ENCODE measurements at regions not wholly inside any gene's neighbourhood (a gene's known extent, or its start where the extent isn't known, plus 50 kb on each side); places are given as distances from the start of the nearest gene placed in this dataset.
"Not testable (repeated sequence)": the region's sequence is repeated elsewhere in the genome, so short reads cannot be mapped to it uniquely, and the experiment has no call there.

- Mint-ChIP-seq H3K9me3 (peaks cover 46% of the 10 kb centered on the region), H3K36me3 (ENCODE audit: low read depth) (no peaks in the 10 kb centered on the region), H3K4me1 (no peaks in the 10 kb centered on the region), H3K27me3 (ENCODE audit: low read depth, poor library complexity) (peaks cover 8% of the 10 kb centered on the region), H3K27ac (no peak overlapping the region), H3K4me3 (no peak overlapping the region)
- DNase-seq, result no peak
- no peak for TF ChIP-seq CTCF (IDR thresholded peaks at IDR 0.05)
Measured at GRCh38 chr15:24784506-24784905, 108.9 kb downstream of the NPAP1 start.

GRCh38 chr15:24786347-24786746 lies 110.8 kb downstream of the NPAP1 start:
- no peak for TF ChIP-seq CTCF (IDR thresholded peaks at IDR 0.05)
- Mint-ChIP-seq H3K4me1 (no peaks in the 10 kb centered on the region), H3K27ac (no peak overlapping the region), H3K4me3 (no peak overlapping the region), H3K36me3 (ENCODE audit: low read depth) (no peaks in the 10 kb centered on the region), H3K9me3 (peaks cover 54% of the 10 kb centered on the region), H3K27me3 (ENCODE audit: low read depth, poor library complexity) (peaks cover 9% of the 10 kb centered on the region)
- no peak for DNase-seq

GRCh38 chr15:24802624-24803023 lies 127.0 kb downstream of the NPAP1 start:
- not testable (repeated sequence) for H3K4me1 Mint-ChIP-seq; H3K4me3 Mint-ChIP-seq; H3K36me3 Mint-ChIP-seq (ENCODE audit: low read depth); H3K27me3 Mint-ChIP-seq (ENCODE audit: low read depth, poor library complexity); DNase-seq; H3K27ac Mint-ChIP-seq
- peaks cover 70% of the 10 kb centered on the region for H3K9me3 Mint-ChIP-seq

- Mint-ChIP-seq H3K36me3 (ENCODE audit: low read depth) (no peaks in the 10 kb centered on the region), H3K27me3 (ENCODE audit: low read depth, poor library complexity) (peaks cover 7% of the 10 kb centered on the region), H3K27ac (no peak overlapping the region), H3K4me3 (no peak overlapping the region), H3K9me3 (peaks cover 53% of the 10 kb centered on the region), H3K4me1 (peaks cover 14% of the 10 kb centered on the region)
- DNase-seq, result no peak
- TF ChIP-seq CTCF (IDR thresholded peaks at IDR 0.05), result no peak
Measured at GRCh38 chr15:24819680-24820079, 135.1 kb upstream of the SNRPN start.

DNA sequence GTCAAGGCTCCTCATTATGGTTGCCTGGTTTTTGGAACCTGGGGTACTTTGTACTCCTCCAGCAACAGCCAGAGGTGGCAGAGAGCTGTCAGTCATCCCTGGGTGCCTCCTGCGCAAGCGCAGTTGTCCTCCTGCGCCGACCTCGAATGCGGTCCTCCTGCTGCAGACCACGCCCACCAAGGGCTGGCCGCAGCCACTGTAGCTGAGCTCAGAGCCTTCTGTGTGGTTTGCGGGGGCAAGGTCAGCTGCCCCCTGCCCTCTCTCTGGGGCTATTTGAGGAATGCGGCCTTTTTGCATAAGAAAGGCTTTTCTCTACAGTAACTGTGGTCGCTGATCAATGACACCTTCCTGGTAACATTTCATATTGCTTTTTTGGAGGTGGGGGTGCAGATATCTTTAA lies 131.3 kb upstream of the SNRPN start:
- peak; percentile 84 for DNase-seq
- H3K27ac Mint-ChIP-seq, result no peak overlapping the region
- peaks cover 51% of the 10 kb centered on the region for H3K9me3 Mint-ChIP-seq
- H3K27me3 Mint-ChIP-seq (ENCODE audit: low read depth, poor library complexity), result peaks cover 10% of the 10 kb centered on the region
- peak overlapping the region; percentile 77 for H3K4me3 Mint-ChIP-seq
- peaks cover 16% of the 10 kb centered on the region for H3K4me1 Mint-ChIP-seq
- TF ChIP-seq CTCF (IDR thresholded peaks at IDR 0.05), result no peak
- H3K36me3 Mint-ChIP-seq (ENCODE audit: low read depth), result no peaks in the 10 kb centered on the region

- no peak overlapping the region for H3K27ac Mint-ChIP-seq
- DNase-seq, result no peak
- TF ChIP-seq CTCF (IDR thresholded peaks at IDR 0.05), result no peak
- H3K27me3 Mint-ChIP-seq (ENCODE audit: low read depth, poor library complexity), result no peaks in the 10 kb centered on the region
- H3K4me1 Mint-ChIP-seq, result no peaks in the 10 kb centered on the region
- H3K4me3 Mint-ChIP-seq, result no peak overlapping the region
- H3K9me3 Mint-ChIP-seq, result peaks cover 63% of the 10 kb centered on the region
- H3K36me3 Mint-ChIP-seq (ENCODE audit: low read depth), result no peaks in the 10 kb centered on the region
Measured at GRCh38 chr15:24832282-24832681, 122.5 kb upstream of the SNRPN start.

Data from nephron progenitor cell (in vitro differentiated cells).